DOHH2 (cell line): ENCODE measurements at regions not wholly inside any gene's neighbourhood (a gene's known extent, or its start where the extent isn't known, plus 50 kb on each side); places are given as distances from the start of the nearest gene placed in this dataset.

ENCODE experiments used
- EZH2phosphoT487 ChIP-seq: fragments of 200-600 bp; sonication (generic); IDR thresholded peaks from 2 replicates; pipeline ENCODE4 v1.6.1; 2017; ENCODE audit warnings: borderline replicate concordance, mild to moderate bottlenecking, antibody characterized with exemption, low read length, moderate library complexity, mixed read lengths
- TF ChIP-seq, protein P1 (sequence below): fragments of 200-600 bp; sonication (generic); IDR thresholded peaks from one replicate; pipeline ENCODE4 v1.5.1; 2014; ENCODE audit warnings: antibody characterized with exemption, mild to moderate bottlenecking, low read depth, low read length; ENCODE audit not compliant: poor library complexity, severe bottlenecking

DNA sequence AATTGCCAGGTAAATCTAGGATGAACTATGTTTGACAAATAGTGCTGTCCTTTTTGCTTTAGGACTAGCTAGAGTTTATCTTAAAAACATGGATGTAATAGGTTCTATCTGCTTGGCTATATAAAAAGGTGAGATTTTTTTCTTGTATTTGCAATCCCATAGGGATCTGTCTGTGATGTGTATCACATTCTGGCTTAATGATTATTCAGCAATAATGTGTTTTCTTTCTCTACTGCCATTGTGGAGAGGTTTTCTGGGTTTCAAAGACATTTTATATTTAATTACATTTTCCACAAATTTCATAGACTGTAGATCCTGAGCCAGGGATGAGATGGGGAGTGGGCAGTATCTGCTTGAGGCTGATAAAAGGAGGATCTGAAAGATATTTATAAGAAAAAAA is 277.8 kb upstream of the SLITRK5 start:
- TF ChIP-seq, protein P1, sequence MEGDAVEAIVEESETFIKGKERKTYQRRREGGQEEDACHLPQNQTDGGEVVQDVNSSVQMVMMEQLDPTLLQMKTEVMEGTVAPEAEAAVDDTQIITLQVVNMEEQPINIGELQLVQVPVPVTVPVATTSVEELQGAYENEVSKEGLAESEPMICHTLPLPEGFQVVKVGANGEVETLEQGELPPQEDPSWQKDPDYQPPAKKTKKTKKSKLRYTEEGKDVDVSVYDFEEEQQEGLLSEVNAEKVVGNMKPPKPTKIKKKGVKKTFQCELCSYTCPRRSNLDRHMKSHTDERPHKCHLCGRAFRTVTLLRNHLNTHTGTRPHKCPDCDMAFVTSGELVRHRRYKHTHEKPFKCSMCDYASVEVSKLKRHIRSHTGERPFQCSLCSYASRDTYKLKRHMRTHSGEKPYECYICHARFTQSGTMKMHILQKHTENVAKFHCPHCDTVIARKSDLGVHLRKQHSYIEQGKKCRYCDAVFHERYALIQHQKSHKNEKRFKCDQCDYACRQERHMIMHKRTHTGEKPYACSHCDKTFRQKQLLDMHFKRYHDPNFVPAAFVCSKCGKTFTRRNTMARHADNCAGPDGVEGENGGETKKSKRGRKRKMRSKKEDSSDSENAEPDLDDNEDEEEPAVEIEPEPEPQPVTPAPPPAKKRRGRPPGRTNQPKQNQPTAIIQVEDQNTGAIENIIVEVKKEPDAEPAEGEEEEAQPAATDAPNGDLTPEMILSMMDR: no peak
- TF ChIP-seq EZH2phosphoT487: no peak
